Inflammatory macrophage (primary cell): ENCODE measurements at regions not wholly inside any gene's neighbourhood (a gene's known extent, or its start where the extent isn't known, plus 50 kb on each side); places are given as distances from the start of the nearest gene placed in this dataset.
"Not testable (repeated sequence)": the region's sequence is repeated elsewhere in the genome, so short reads cannot be mapped to it uniquely, and the experiment has no call there.

ENCODE experiments used
- DNase-seq, 2 donors: peaks; one replicate each; pipeline ENCODE4 v3.0.0-alpha.2; 2020 to 2022

GRCh38 chr4:159673221-159673620, 570.3 kb downstream of the RAPGEF2 start:
- DNase-seq, result no peak

- DNase-seq, result no peak
Measured at GRCh38 chr4:159674241-159674640, 571.4 kb downstream of the RAPGEF2 start.

- no peak for DNase-seq
Measured at GRCh38 chr4:159677521-159677920, 574.6 kb downstream of the RAPGEF2 start.

GRCh38 chr4:159682996-159683395, 580.1 kb downstream of the RAPGEF2 start:
- DNase-seq, result no peak

GRCh38 chr4:159684061-159684460, 581.2 kb downstream of the RAPGEF2 start:
- no peak for DNase-seq

- no peak for DNase-seq
Measured at GRCh38 chr4:159685340-159686092, 582.6 kb downstream of the RAPGEF2 start.

- no peak for DNase-seq
Measured at GRCh38 chr4:159689526-159689925, 586.6 kb downstream of the RAPGEF2 start.

- no peak for DNase-seq
Measured at GRCh38 chr4:159697322-159698283, 594.7 kb downstream of the RAPGEF2 start.

GRCh38 chr4:159698336-159698735, 595.5 kb downstream of the RAPGEF2 start:
- DNase-seq, result no peak

GRCh38 chr4:159702200-159702599, 599.3 kb downstream of the RAPGEF2 start:
- DNase-seq, result no peak

GRCh38 chr4:159705334-159705733, 602.5 kb downstream of the RAPGEF2 start:
- DNase-seq, result no peak

- DNase-seq, result no peak
Measured at GRCh38 chr4:159706704-159707103, 603.8 kb downstream of the RAPGEF2 start.

- not testable (repeated sequence) for DNase-seq
Measured at GRCh38 chr4:159715180-159715579, 612.3 kb downstream of the RAPGEF2 start.

GRCh38 chr4:159719531-159719930, 616.7 kb downstream of the RAPGEF2 start:
- no peak for DNase-seq

- DNase-seq, result no peak
Measured at GRCh38 chr4:159722052-159722451, 619.2 kb downstream of the RAPGEF2 start.

GRCh38 chr4:159722918-159723317, 620.0 kb downstream of the RAPGEF2 start:
- DNase-seq, result no peak

- no peak for DNase-seq
Measured at GRCh38 chr4:159723341-159724048, 620.6 kb downstream of the RAPGEF2 start.

- DNase-seq, result no peak
Measured at GRCh38 chr4:159725571-159725970, 622.7 kb downstream of the RAPGEF2 start.

- no peak for DNase-seq
Measured at GRCh38 chr4:159735281-159736207, 632.7 kb downstream of the RAPGEF2 start.

GRCh38 chr4:159736411-159736810, 633.5 kb downstream of the RAPGEF2 start:
- DNase-seq, result no peak

GRCh38 chr4:159743971-159744370, 641.1 kb downstream of the RAPGEF2 start:
- DNase-seq, result no peak

GRCh38 chr4:159747983-159748382, 645.1 kb downstream of the RAPGEF2 start:
- no peak for DNase-seq
